ENCODE measurements at regions not wholly inside any gene's neighbourhood (a gene's known extent, or its start where the extent isn't known, plus 50 kb on each side); places are given as distances from the start of the nearest gene placed in this dataset.

DNA sequence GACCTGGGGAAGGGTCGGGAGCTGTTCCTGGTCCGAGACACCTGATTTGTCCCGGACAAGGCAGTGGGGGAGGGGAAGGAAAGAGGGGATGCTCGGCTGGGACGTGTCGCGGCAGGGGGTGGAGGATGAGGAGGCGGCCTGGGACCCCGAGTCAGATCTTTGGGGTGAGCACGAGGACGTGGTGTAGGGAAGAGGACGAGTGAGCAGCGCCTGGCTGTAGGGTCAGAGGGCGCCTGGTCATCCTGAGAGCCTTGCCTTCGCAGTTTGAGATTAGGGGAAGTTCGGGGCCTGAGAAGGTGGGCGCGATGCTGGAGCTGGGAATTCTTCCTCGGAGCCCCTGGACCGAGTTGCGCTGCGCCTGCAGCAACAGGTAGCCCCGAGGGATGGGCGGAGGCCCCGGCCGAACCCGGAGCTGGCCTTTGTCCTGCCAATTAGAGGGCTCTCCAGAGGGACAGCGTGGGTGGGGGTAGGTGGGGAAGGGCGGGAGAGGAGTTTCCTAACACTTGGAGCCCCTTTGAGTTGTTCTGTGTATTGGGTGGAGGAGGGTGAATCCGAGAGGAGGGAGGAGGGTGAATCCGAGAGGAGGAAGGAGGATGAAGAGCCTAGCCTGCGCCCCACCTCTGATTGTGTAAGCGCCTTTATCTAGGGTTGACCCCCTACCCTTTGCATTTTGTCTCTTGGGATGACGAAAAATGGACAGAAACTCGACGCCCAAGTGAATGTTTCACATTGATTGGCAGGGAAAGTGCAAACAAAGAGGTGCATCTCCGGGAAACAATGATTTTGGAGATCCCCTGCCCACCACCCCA lies 72.0 kb downstream of the SOX4 start:
- TF ChIP-seq, protein P1, sequence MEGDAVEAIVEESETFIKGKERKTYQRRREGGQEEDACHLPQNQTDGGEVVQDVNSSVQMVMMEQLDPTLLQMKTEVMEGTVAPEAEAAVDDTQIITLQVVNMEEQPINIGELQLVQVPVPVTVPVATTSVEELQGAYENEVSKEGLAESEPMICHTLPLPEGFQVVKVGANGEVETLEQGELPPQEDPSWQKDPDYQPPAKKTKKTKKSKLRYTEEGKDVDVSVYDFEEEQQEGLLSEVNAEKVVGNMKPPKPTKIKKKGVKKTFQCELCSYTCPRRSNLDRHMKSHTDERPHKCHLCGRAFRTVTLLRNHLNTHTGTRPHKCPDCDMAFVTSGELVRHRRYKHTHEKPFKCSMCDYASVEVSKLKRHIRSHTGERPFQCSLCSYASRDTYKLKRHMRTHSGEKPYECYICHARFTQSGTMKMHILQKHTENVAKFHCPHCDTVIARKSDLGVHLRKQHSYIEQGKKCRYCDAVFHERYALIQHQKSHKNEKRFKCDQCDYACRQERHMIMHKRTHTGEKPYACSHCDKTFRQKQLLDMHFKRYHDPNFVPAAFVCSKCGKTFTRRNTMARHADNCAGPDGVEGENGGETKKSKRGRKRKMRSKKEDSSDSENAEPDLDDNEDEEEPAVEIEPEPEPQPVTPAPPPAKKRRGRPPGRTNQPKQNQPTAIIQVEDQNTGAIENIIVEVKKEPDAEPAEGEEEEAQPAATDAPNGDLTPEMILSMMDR (IDR thresholded peaks at IDR 0.05), result no peak
- no peak for TF ChIP-seq POLR2A (IDR thresholded peaks at IDR 0.05)
